OCI-LY7 (cell line): ENCODE measurements at regions not wholly inside any gene's neighbourhood (a gene's known extent, or its start where the extent isn't known, plus 50 kb on each side); places are given as distances from the start of the nearest gene placed in this dataset.

ENCODE experiments used
- BruUV-seq: library from RNA; stranded (reverse); fragments of 400-500 nt; replicated peaks from 2 replicates; lab custom pipeline; 2021; lab: Mats Ljungman, UMichigan
- CTCF ChIA-PET: fragments of 300-600 bp; sonication (Branson Sonifier 250); formaldehyde crosslinking; loops from one replicate; lab custom pipeline; 2022; ENCODE audit warnings: antibody characterized with exemption; ENCODE audit not compliant: unreplicated experiment; lab: Charles Lee
- POLR2A ChIA-PET: fragments of 300-600 bp; sonication (Branson Sonifier 250); formaldehyde crosslinking; loops from one replicate; lab custom pipeline; 2022; ENCODE audit warnings: antibody characterized with exemption; lab: Charles Lee
- DNase-seq: peaks from one replicate; pipeline ENCODE4 v3.0.0-alpha.2; 2015; ENCODE audit warnings: low spot score
- H2AFZ ChIP-seq: fragments of 200-600 bp; sonication (generic), shearing (Covaris generic); 2 replicates; pipeline ENCODE4 v1.6.1; 2014; ENCODE audit warnings: mild to moderate bottlenecking, antibody characterized with exemption, low read length, moderate library complexity
- H3K27ac ChIP-seq: fragments of 200-600 bp; sonication (generic); 2 replicates; pipeline ENCODE4 v1.5.1; 2014; ENCODE audit warnings: mixed run types, low read depth, mild to moderate bottlenecking, moderate library complexity, low read length, inconsistent platforms; ENCODE audit not compliant: poor library complexity, severe bottlenecking
- H3K36me3 ChIP-seq: fragments of 200-600 bp; sonication (generic); 2 replicates; pipeline ENCODE4 v1.6.1; 2014; ENCODE audit warnings: mild to moderate bottlenecking, antibody characterized with exemption, low read length, moderate library complexity, mixed read lengths; ENCODE audit not compliant: insufficient read depth
- H3K4me1 ChIP-seq: fragments of 200-600 bp; sonication (generic); 2 replicates; pipeline ENCODE4 v1.5.1; 2014; ENCODE audit warnings: mild to moderate bottlenecking, low read length; ENCODE audit not compliant: insufficient read depth, poor library complexity, severe bottlenecking
- H3K4me2 ChIP-seq: fragments of 200-600 bp; sonication (generic); 2 replicates; pipeline ENCODE4 v1.6.1; 2014; ENCODE audit warnings: mild to moderate bottlenecking, low read length
- H3K4me3 ChIP-seq: fragments of 200-600 bp; sonication (generic); 2 replicates; pipeline ENCODE4 v1.5.1; 2014; ENCODE audit warnings: mild to moderate bottlenecking, low read depth, low read length; ENCODE audit not compliant: poor library complexity, severe bottlenecking
- H3K79me2 ChIP-seq: fragments of 200-600 bp; sonication (generic); 2 replicates; pipeline ENCODE4 v1.6.1; 2016; ENCODE audit warnings: low read depth, mild to moderate bottlenecking, low read length, moderate library complexity, mixed read lengths; ENCODE audit not compliant: insufficient read depth
- H3K9me2 ChIP-seq: fragments of 200-600 bp; sonication (generic); 2 replicates; pipeline ENCODE4 v1.6.1; 2016; ENCODE audit warnings: mild to moderate bottlenecking, low read length, mixed read lengths; ENCODE audit not compliant: insufficient read depth
- H3K9me3 ChIP-seq: fragments of 200-600 bp; sonication (generic); 2 replicates; pipeline ENCODE4 v1.6.1; 2014; ENCODE audit warnings: mild to moderate bottlenecking, mixed run types, low read length, mixed read lengths
- H4K20me1 ChIP-seq: fragments of 200-600 bp; sonication (generic); 2 replicates; pipeline ENCODE4 v1.6.1; 2014; ENCODE audit warnings: mild to moderate bottlenecking, antibody characterized with exemption, low read length, moderate library complexity, mixed read lengths; ENCODE audit not compliant: insufficient read depth
- EZH2phosphoT487 ChIP-seq: fragments of 200-600 bp; sonication (generic); IDR thresholded peaks from 2 replicates; pipeline ENCODE4 v1.6.1; 2018; ENCODE audit warnings: low read depth, borderline replicate concordance, mild to moderate bottlenecking, mixed run types, antibody characterized with exemption, low read length, moderate library complexity, mixed read lengths
- intact Hi-C: fragments of 100-400 bp; cut with micrococcal nuclease; formaldehyde crosslinking; loops from one replicate; pipeline ENCODE4 v1.10.0; 2022; ENCODE audit not compliant: unreplicated experiment
- TF ChIP-seq, protein P1 (sequence below): fragments of 200-600 bp; sonication (generic); conservative IDR thresholded peaks from 2 replicates; pipeline ENCODE4 v1.5.1; 2014; ENCODE audit warnings: mild to moderate bottlenecking, antibody characterized with exemption, low read length, moderate library complexity, mixed read lengths

GRCh38 chr1:37147906-37148305, 113.6 kb upstream of the GRIK3 start:
- Histone ChIP-seq H2AFZ (no peak overlapping the region), H3K9me2 (no peaks in the 10 kb centered on the region), H3K9me3 (no peaks in the 10 kb centered on the region), H4K20me1 (no peaks in the 10 kb centered on the region), H3K4me1 (peaks cover 3% of the 10 kb centered on the region), H3K36me3 (no peaks in the 10 kb centered on the region), H3K4me3 (no peak overlapping the region), H3K27ac (no peak overlapping the region), H3K4me2 (no peak overlapping the region), H3K79me2 (no peaks in the 10 kb centered on the region)
- ChIA-PET POLR2A (no interaction called here), CTCF (no interaction called here)
- BruUV-seq, result no TSS peak
- no peak for DNase-seq
- intact Hi-C loops, result no loop called here
- TF ChIP-seq, protein P1, sequence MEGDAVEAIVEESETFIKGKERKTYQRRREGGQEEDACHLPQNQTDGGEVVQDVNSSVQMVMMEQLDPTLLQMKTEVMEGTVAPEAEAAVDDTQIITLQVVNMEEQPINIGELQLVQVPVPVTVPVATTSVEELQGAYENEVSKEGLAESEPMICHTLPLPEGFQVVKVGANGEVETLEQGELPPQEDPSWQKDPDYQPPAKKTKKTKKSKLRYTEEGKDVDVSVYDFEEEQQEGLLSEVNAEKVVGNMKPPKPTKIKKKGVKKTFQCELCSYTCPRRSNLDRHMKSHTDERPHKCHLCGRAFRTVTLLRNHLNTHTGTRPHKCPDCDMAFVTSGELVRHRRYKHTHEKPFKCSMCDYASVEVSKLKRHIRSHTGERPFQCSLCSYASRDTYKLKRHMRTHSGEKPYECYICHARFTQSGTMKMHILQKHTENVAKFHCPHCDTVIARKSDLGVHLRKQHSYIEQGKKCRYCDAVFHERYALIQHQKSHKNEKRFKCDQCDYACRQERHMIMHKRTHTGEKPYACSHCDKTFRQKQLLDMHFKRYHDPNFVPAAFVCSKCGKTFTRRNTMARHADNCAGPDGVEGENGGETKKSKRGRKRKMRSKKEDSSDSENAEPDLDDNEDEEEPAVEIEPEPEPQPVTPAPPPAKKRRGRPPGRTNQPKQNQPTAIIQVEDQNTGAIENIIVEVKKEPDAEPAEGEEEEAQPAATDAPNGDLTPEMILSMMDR, result no peak

GRCh38 chr1:37148663-37149062, 114.3 kb upstream of the GRIK3 start:
- Histone ChIP-seq H3K4me3 (no peak overlapping the region), H3K36me3 (no peaks in the 10 kb centered on the region), H3K9me2 (no peaks in the 10 kb centered on the region), H3K4me1 (peaks cover 3% of the 10 kb centered on the region), H2AFZ (no peak overlapping the region), H4K20me1 (no peaks in the 10 kb centered on the region), H3K4me2 (no peak overlapping the region), H3K27ac (no peak overlapping the region), H3K9me3 (no peaks in the 10 kb centered on the region), H3K79me2 (no peaks in the 10 kb centered on the region)
- intact Hi-C loops, result no loop called here
- BruUV-seq, result no TSS peak
- DNase-seq, result no peak
- TF ChIP-seq EZH2phosphoT487, result no peak
- TF ChIP-seq, protein P1, result no peak
- ChIA-PET POLR2A (interaction anchor here (0.7 kb wide), 1 partner anchor 111 kb away, joined by 3 read pairs; no protein-coding TSS in a partner anchor), CTCF (no interaction called here)

GRCh38 chr1:37149296-37149695, 115.0 kb upstream of the GRIK3 start:
- Histone ChIP-seq H3K79me2 (no peaks in the 10 kb centered on the region), H3K36me3 (no peaks in the 10 kb centered on the region), H2AFZ (no peak overlapping the region), H3K4me1 (peaks cover 3% of the 10 kb centered on the region), H3K27ac (no peak overlapping the region), H3K4me3 (no peak overlapping the region), H3K9me2 (no peaks in the 10 kb centered on the region), H4K20me1 (no peaks in the 10 kb centered on the region), H3K4me2 (no peak overlapping the region), H3K9me3 (no peaks in the 10 kb centered on the region)
- TF ChIP-seq, protein P1, result no peak
- no peak for TF ChIP-seq EZH2phosphoT487
- no peak for DNase-seq
- CTCF ChIA-PET, result no interaction called here
- intact Hi-C loops, result no loop called here
- BruUV-seq, result no TSS peak
- POLR2A ChIA-PET, result interaction anchor here (0.5 kb wide), 1 partner anchor 1406 kb away, joined by 3 read pairs; no protein-coding TSS in a partner anchor
